NT2/D1 (cell line): ENCODE measurements at regions not wholly inside any gene's neighbourhood (a gene's known extent, or its start where the extent isn't known, plus 50 kb on each side); places are given as distances from the start of the nearest gene placed in this dataset.

Experiments used
- SUZ12 ChIP-seq: IDR thresholded peaks from 2 replicates; pipeline ENCODE4 v1.6.1; 2011; ENCODE audit not compliant: insufficient read length, insufficient read depth; ENCODE audit errors: extremely low read depth
- YY1 ChIP-seq: IDR thresholded peaks from 2 replicates; pipeline ENCODE4 v1.6.1; 2011; ENCODE audit not compliant: insufficient read length, insufficient read depth
- ZNF274 ChIP-seq: IDR thresholded peaks from 2 replicates; pipeline ENCODE4 v1.6.1; 2011; ENCODE audit warnings: mild to moderate bottlenecking, low read depth, low read length

GRCh38 chr3:117161816-117162215, 452.2 kb downstream of the TUSC7 start:
- TF ChIP-seq ZNF274, result no peak
- no peak for TF ChIP-seq SUZ12
- TF ChIP-seq YY1, result no peak
